Stimulated activated naive CD4-positive, alpha-beta T cell (primary cell): ENCODE measurements at regions not wholly inside any gene's neighbourhood (a gene's known extent, or its start where the extent isn't known, plus 50 kb on each side); places are given as distances from the start of the nearest gene placed in this dataset.

Experiments
- DNase-seq, 6 experiments: peaks; one replicate each; lab custom pipeline; 2025; lab: John Stamatoyannopoulos, UW

- DNase-seq, result no peak
Measured at GRCh38 chr9:86695910-86696424, 251.3 kb downstream of the GAS1 start.

- DNase-seq, result no peak
Measured at GRCh38 chr9:86690034-86690433, 257.3 kb downstream of the GAS1 start.

DNA sequence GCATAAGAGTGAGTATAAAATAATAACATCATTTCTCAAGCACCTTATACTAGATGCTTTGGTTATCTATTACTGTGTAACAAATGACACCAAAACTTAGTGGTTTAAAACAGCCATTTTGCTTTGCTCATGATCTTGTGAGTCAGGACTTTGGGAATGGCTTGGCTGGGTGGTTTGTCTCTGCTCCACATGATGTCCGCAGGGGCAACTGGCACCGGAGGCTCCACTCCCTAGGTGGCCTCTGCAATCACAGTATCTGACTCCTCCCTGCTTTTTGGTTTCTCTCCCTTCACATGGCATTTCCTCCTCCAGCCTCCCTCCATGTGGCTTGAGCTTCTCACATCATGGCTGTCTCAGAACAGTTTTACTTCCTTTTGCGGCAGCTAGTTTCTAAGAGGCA lies 259.5 kb downstream of the GAS1 start:
- DNase-seq, result no peak

DNA sequence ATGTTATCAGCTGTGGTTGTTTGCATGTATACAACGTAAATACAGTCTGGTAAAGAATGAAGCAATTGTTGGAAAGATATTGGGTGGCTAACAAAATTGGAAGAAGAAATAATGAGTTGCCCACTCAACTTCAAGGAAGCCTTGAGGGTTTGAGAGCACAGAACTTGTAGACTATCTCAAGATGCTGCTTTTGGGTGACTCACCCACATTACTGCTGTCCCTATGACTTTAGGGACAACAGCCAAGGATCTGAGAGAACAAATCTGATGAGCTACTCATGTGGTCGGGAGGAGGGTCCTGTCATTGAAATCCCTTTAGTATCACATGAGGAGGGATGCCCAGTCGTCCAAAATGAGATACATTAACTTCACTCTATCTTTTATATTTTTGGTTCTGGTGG lies 261.8 kb downstream of the GAS1 start:
- DNase-seq, result no peak

- no peak for DNase-seq
Measured at GRCh38 chr9:86684148-86684547, 263.2 kb downstream of the GAS1 start.

DNA sequence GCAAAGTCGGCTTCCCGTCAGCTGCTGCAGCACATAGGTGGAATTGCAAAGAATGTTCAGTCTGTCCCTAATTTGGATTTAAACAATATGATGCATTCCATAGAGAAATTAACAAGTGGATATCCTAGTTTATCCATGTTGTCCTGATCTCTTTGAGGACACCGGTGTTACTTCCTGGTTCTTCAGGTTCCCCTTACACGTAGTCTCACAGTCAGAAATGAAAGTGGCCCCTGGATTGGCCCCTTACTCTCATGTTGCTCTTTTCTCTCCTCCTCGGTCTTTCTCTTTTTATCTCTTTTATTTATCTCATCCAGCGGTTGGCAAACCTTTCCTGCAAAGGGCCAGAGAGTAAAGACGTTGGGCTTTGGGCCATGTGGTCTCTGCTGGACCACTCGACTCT lies 265.1 kb downstream of the GAS1 start:
- no peak for DNase-seq

GRCh38 chr9:86679909-86680308 lies 267.4 kb downstream of the GAS1 start:
- no peak for DNase-seq

GRCh38 chr9:86676396-86676795 lies 270.9 kb downstream of the GAS1 start:
- no peak for DNase-seq

DNA sequence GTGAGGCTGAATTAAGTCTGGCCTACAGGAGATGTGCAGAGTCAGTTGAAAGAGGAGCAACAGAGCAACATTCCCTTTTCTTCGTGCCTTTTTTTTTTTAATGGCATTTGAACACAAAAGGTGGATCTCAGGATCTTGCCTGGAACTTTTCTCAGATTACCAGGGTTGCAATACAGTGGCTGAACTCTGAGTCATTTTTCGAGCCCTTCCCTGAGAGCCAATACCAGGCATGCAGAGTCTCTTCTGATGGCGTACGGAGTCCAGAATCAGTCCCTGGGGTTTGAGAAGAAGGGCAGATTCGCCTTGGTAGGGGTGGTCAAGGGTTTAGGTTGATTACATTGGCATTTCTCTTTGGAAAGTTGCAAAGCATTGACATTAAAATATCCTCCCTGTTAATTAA lies 271.5 kb downstream of the GAS1 start:
- DNase-seq, result no peak

GRCh38 chr9:86674487-86674886 lies 272.8 kb downstream of the GAS1 start:
- DNase-seq, result no peak

DNA sequence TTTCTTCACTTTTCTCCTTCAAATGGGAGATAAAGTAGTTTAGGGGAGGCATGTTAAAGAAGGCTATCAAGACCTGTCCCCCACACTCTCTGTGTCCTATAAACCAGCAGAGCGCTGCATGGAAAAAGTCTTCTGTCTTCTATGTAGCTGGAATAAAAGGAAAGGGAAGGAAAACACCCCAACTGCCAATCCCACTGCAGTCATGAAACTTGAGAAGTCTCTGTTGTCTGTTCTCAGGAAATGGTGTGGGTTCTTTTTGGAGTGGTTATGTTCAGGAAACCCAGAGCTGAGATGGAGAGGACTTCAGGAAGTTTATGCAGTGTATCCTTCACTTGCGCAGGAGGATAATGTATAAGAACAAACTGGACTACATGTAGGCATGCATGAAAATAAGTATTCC lies 274.3 kb downstream of the GAS1 start:
- no peak for DNase-seq

GRCh38 chr9:86672301-86672700 lies 275.0 kb downstream of the GAS1 start:
- no peak for DNase-seq

- DNase-seq, result no peak
Measured at GRCh38 chr9:86671018-86671417, 276.3 kb downstream of the GAS1 start.

DNA sequence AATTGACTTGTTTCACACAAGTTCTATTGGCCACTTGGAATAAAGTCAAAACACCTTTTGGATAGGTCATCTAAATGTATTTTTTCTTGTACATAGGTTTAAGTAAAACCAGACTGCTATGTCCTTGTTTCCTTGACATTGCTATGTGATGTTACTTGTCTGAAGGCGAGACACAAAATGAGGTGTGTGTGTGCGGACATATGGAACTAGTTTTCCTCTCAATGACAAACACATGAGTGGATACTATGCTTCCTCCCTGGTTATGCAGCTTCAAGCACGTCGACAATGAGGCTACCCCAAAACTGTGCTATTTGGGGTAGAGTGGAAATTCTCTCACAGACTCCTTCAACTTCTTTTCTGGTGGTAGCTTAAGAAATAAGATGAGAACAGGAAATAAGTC lies 276.8 kb downstream of the GAS1 start:
- no peak for DNase-seq

- DNase-seq, result no peak
Measured at GRCh38 chr9:86670076-86670475, 277.2 kb downstream of the GAS1 start.

- DNase-seq, result no peak
Measured at GRCh38 chr9:86669422-86669821, 277.9 kb downstream of the GAS1 start.

GRCh38 chr9:86668488-86668887 lies 278.8 kb downstream of the GAS1 start:
- DNase-seq, result no peak

GRCh38 chr9:86667307-86667706 lies 280.0 kb downstream of the GAS1 start:
- DNase-seq, result no peak

DNA sequence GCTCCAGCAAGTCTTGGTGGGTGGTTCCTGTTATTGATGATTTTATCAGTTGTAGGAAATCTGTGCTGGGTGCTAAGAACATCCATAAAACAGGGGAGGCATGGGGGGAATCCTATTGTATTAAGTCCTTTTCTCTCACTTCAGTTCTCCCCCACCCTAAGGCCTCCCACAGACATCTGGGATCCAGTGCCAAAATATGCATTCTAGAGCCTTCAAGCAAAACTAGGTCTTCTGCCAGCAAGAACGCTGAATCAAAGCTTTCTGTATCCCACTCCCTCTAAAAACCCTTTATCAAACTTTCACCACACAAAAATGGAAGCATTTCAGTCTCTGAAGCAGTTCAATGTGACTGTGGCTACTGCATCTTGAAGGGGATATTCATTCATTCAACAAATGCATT lies 281.9 kb downstream of the GAS1 start:
- no peak for DNase-seq

DNA sequence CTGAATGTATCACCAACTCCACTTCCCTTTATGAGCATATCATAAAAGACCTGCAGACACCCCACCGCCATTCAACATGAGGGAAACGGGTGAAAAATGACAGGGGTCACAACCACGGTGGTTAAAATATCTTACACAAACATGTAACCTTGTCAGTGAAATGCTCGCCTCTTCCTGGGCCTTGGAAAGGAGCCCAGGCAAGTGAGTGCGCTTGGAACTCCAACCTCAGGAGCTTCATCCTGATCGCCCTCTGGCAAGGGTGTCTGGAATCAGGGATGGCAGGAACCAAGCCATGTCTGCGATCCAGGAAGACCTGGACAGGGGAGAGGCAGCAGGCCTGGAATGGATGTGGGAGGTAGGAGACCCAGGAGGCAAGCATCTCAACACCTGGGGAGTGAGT lies 282.7 kb downstream of the GAS1 start:
- no peak for DNase-seq

- DNase-seq, result no peak
Measured at GRCh38 chr9:86663905-86664304, 283.4 kb downstream of the GAS1 start.

DNA sequence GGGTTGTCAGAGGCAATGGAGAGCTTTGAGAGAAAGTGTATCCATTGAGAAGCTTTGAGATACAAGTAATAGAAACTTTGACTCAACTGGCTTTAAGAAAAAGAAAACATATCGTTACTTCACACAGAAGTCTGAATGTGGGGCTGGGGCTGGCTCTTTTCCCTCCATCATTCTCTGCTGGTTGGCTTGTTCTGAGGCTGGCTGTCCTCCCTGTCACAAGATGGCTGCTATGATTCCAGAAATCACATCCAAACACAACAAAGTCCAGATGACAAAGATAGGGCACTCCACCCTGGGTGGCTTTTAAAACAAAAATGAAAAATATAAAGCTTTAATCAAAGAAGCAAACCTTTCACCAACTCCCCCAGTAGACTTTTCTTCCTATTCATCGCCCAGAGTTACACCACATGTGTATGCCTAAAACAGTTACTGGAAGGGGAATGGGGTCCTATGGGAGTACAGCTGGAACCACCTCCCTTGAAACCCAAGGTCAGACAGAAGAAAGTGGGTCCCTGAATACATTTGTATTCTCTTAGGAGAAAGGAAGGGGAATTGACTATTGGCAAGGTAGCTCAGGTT lies 284.3 kb downstream of the GAS1 start:
- no peak for DNase-seq

GRCh38 chr9:86660146-86660943 lies 287.0 kb downstream of the GAS1 start:
- DNase-seq, result no peak
